Uterus (tissue), 3 donors: ENCODE measurements at regions not wholly inside any gene's neighbourhood (a gene's known extent, or its start where the extent isn't known, plus 50 kb on each side); places are given as distances from the start of the nearest gene placed in this dataset.

Experiments
- DNase-seq, 2 donors: peaks; one replicate each; pipeline ENCODE4 v3.0.0-alpha.2; 2019 to 2020
- H3K27ac ChIP-seq, 2 donors: fragments of 200-600 bp; sonication (generic); 1 replicate in 1 of 2; 2 replicates in 1 of 2; pipeline ENCODE4 v1.5.1; 2016 to 2018
- H3K27me3 ChIP-seq, 2 donors: fragments of 200-600 bp; sonication (generic); one replicate each; pipeline ENCODE4 v1.5.1; 2018 to 2019; ENCODE audit warnings: control low read depth in 1 of 2
- H3K36me3 ChIP-seq, 2 donors: fragments of 200-600 bp; sonication (generic); one replicate each; pipeline ENCODE4 v1.5.1; 2019; ENCODE audit warnings: control low read depth in 1 of 2
- H3K4me1 ChIP-seq, 2 donors: fragments of 200-600 bp; sonication (generic); one replicate each; pipeline ENCODE4 v1.5.1; 2018 to 2019; ENCODE audit warnings: control low read depth in 1 of 2
- H3K4me3 ChIP-seq, 2 donors: fragments of 200-600 bp; sonication (generic); 1 replicate in 1 of 2; 2 replicates in 1 of 2; pipeline ENCODE4 v1.5.1; 2018 to 2019; ENCODE audit warnings: mild to moderate bottlenecking in 1 of 2
- H3K9me3 ChIP-seq, 2 donors: fragments of 200-600 bp; sonication (generic); one replicate each; pipeline ENCODE4 v1.5.1; 2019; ENCODE audit warnings: control low read depth in 1 of 2
- POLR2A ChIP-seq, 2 donors: fragments of 450-650 bp; IDR thresholded peaks; one replicate each; pipeline ENCODE4 v1.6.1; 2016; ENCODE audit warnings: antibody characterized with exemption in 2 of 2, mild to moderate bottlenecking in 1 of 2, moderate library complexity in 1 of 2
- intact Hi-C: fragments of 100-400 bp; cut with DNase I; formaldehyde crosslinking; loops from one replicate; pipeline ENCODE4 v1.15.1; 2023; ENCODE audit warnings: low total_unique reads
- TF ChIP-seq, protein P1 (sequence below), 4 experiments: fragments of 200-600 bp in 2 of 4; fragments of 450-650 bp in 2 of 4; sonication (generic) in 2 of 4; IDR thresholded peaks; one replicate each; pipeline ENCODE4 v1.5.1; 2016 to 2019; ENCODE audit warnings: antibody characterized with exemption in 4 of 4, mild to moderate bottlenecking in 2 of 4, moderate library complexity in 1 of 4
- donor health status: DM: yes; HTN: yes; CAD: no.

GRCh38 chr5:167786871-167787578 lies 504.4 kb upstream of the WWC1 start:
- Histone ChIP-seq H3K4me1 (no peaks in the 10 kb centered on the region), H3K4me3 (no peak overlapping the region), H3K36me3 (no peaks in the 10 kb centered on the region), H3K27ac (no peak overlapping the region), H3K9me3 (no peaks in the 10 kb centered on the region), H3K27me3 (no peaks in the 10 kb centered on the region)
- intact Hi-C loops, result no loop called here
- DNase-seq, result no peak
- TF ChIP-seq, protein P1, sequence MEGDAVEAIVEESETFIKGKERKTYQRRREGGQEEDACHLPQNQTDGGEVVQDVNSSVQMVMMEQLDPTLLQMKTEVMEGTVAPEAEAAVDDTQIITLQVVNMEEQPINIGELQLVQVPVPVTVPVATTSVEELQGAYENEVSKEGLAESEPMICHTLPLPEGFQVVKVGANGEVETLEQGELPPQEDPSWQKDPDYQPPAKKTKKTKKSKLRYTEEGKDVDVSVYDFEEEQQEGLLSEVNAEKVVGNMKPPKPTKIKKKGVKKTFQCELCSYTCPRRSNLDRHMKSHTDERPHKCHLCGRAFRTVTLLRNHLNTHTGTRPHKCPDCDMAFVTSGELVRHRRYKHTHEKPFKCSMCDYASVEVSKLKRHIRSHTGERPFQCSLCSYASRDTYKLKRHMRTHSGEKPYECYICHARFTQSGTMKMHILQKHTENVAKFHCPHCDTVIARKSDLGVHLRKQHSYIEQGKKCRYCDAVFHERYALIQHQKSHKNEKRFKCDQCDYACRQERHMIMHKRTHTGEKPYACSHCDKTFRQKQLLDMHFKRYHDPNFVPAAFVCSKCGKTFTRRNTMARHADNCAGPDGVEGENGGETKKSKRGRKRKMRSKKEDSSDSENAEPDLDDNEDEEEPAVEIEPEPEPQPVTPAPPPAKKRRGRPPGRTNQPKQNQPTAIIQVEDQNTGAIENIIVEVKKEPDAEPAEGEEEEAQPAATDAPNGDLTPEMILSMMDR (IDR thresholded peaks at IDR 0.05), result no peak
- no peak for TF ChIP-seq POLR2A (IDR thresholded peaks at IDR 0.05)

DNA sequence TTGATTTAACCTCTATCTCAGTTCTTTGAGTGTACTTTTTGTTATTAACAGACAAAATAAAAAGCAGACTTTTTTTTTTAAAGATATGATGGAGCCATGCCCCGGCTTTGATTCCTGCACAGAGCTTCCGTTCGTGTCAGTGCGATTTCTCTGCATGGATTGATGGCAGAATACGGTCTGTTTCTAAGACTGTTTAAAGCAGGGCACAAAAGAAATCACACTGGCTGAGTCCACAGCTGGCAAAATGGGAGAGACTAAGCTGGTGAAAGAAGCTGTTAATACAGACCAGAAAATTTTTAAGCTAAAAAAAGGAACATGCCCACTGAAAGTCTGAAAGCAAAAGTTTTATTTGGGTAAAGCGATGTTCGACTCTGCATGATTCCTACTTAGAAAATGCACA lies 501.4 kb upstream of the WWC1 start:
- TF ChIP-seq, protein P1 (IDR thresholded peaks at IDR 0.05), result no peak
- TF ChIP-seq POLR2A (IDR thresholded peaks at IDR 0.05), result no peak
- H3K9me3 ChIP-seq, result no peaks in the 10 kb centered on the region
- H3K27me3 ChIP-seq, result no peaks in the 10 kb centered on the region
- DNase-seq, result no peak
- no peaks in the 10 kb centered on the region for H3K4me1 ChIP-seq
- intact Hi-C loops, result no loop called here
- H3K27ac ChIP-seq, result no peak overlapping the region
- no peak overlapping the region for H3K4me3 ChIP-seq
- no peaks in the 10 kb centered on the region for H3K36me3 ChIP-seq

DNA sequence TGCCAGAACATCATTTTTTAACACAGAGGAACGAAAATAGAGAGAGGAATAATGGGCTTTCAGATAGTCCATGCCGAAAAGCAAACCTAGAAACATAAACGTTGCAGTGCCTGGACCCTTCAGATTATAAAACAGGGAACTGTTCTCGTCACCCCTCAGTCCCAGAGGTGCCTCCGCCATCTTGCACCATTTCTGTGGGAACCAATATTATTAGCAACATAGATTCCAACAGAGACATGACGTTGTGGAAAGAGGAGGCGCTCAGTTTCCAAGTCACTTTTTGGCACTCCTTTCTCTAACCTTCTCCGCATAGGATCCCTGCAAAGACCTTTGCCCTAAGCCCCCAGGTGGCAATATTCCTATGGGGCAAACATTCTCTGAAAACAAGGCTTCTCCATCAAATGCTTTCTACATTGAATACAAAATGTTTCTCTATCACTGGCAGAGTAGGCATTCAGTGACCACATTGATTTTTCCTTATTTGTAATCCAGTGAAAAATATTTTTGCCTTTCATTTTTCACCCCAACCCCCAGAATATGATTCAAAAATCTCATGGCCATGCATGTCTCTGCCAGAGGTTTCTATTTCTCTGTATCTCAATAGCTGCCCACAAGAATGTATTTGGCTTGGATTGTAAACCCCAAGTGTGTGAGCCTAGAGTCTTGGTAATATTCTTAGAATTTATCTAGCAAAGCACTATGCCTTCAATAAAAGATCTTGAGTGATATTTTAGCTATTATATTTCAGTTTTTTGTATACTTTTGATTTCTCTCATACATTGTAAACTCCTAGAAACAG lies 500.8 kb upstream of the WWC1 start:
- no peak overlapping the region for H3K4me3 ChIP-seq
- H3K9me3 ChIP-seq, result no peaks in the 10 kb centered on the region
- H3K4me1 ChIP-seq, result no peaks in the 10 kb centered on the region
- no peaks in the 10 kb centered on the region for H3K27me3 ChIP-seq
- no peak for DNase-seq
- TF ChIP-seq POLR2A (IDR thresholded peaks at IDR 0.05), result no peak
- TF ChIP-seq, protein P1 (IDR thresholded peaks at IDR 0.05), result no peak
- no peaks in the 10 kb centered on the region for H3K36me3 ChIP-seq
- intact Hi-C loops, result no loop called here
- H3K27ac ChIP-seq, result no peak overlapping the region

GRCh38 chr5:167792514-167792913 lies 498.9 kb upstream of the WWC1 start:
- no peak for TF ChIP-seq POLR2A (IDR thresholded peaks at IDR 0.05)
- TF ChIP-seq, protein P1 (IDR thresholded peaks at IDR 0.05), result no peak
- H3K27ac ChIP-seq, result no peak overlapping the region
- DNase-seq, result no peak
- H3K27me3 ChIP-seq, result no peaks in the 10 kb centered on the region
- H3K36me3 ChIP-seq, result no peaks in the 10 kb centered on the region
- no peak overlapping the region for H3K4me3 ChIP-seq
- no peaks in the 10 kb centered on the region for H3K9me3 ChIP-seq
- no peaks in the 10 kb centered on the region for H3K4me1 ChIP-seq
- intact Hi-C loops, result no loop called here

DNA sequence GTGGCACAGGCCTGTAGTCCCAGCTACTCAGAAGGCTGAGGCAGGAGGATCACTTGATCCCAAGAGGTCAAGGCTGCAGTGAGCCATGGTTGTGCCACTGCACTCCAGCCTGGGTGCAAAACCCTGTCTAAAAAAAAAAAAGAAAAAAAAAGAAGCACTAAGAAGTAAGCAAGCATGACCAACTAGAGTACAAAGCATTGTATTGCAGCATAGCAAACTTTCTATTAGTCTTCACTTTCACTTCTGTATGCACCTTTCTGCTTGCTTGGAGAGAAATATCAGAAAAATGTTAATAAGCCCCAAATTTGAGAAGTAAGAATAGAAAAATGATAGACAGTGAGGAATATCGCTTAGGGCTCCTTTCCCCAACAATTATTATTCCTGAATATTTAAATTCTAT lies 497.7 kb upstream of the WWC1 start:
- TF ChIP-seq, protein P1 (IDR thresholded peaks at IDR 0.05), result no peak
- TF ChIP-seq POLR2A (IDR thresholded peaks at IDR 0.05), result no peak
- Histone ChIP-seq H3K9me3 (no peaks in the 10 kb centered on the region), H3K4me3 (no peak overlapping the region), H3K27me3 (no peaks in the 10 kb centered on the region), H3K4me1 (no peaks in the 10 kb centered on the region), H3K36me3 (no peaks in the 10 kb centered on the region), H3K27ac (no peak overlapping the region)
- intact Hi-C loops, result no loop called here
- DNase-seq, result no peak
